ENCODE measurements at regions not wholly inside any gene's neighbourhood (a gene's known extent, or its start where the extent isn't known, plus 50 kb on each side); places are given as distances from the start of the nearest gene placed in this dataset.
"Not testable (repeated sequence)": the region's sequence is repeated elsewhere in the genome, so short reads cannot be mapped to it uniquely, and the experiment has no call there.

- no peak for DNase-seq (ENCODE audit: low read depth)
Measured at GRCh38 chr13:81551036-81551435, 1210.1 kb upstream of the SPRY2 start.

- DNase-seq (ENCODE audit: low read depth): not testable (repeated sequence)
Measured at GRCh38 chr13:81546294-81546693, 1205.4 kb upstream of the SPRY2 start.

GRCh38 chr13:81540777-81541176, 1199.9 kb upstream of the SPRY2 start:
- no peak for DNase-seq (ENCODE audit: low read depth)

GRCh38 chr13:81539643-81540150, 1198.8 kb upstream of the SPRY2 start:
- DNase-seq (ENCODE audit: low read depth): no peak

GRCh38 chr13:81498969-81499368, 1158.0 kb upstream of the SPRY2 start:
- no peak for DNase-seq (ENCODE audit: low read depth)

- DNase-seq (ENCODE audit: low read depth): no peak
Measured at GRCh38 chr13:81493144-81493543, 1152.2 kb upstream of the SPRY2 start.

- no peak for DNase-seq (ENCODE audit: low read depth)
Measured at GRCh38 chr13:81492449-81492848, 1151.5 kb upstream of the SPRY2 start.

- no peak for DNase-seq (ENCODE audit: low read depth)
Measured at GRCh38 chr13:81488021-81488420, 1147.1 kb upstream of the SPRY2 start.

- DNase-seq (ENCODE audit: low read depth): no peak
Measured at GRCh38 chr13:81487151-81487550, 1146.2 kb upstream of the SPRY2 start.

GRCh38 chr13:81480634-81481033, 1139.7 kb upstream of the SPRY2 start:
- DNase-seq (ENCODE audit: low read depth): no peak

- DNase-seq (ENCODE audit: low read depth): no peak
Measured at GRCh38 chr13:81473366-81473899, 1132.5 kb upstream of the SPRY2 start.

GRCh38 chr13:81458170-81458569, 1117.2 kb upstream of the SPRY2 start:
- DNase-seq (ENCODE audit: low read depth): no peak

- DNase-seq (ENCODE audit: low read depth): no peak
Measured at GRCh38 chr13:81446441-81446840, 1105.5 kb upstream of the SPRY2 start.

- DNase-seq (ENCODE audit: low read depth): no peak
Measured at GRCh38 chr13:81442904-81443303, 1102.0 kb upstream of the SPRY2 start.

- DNase-seq (ENCODE audit: low read depth): no peak
Measured at GRCh38 chr13:81425286-81425685, 1084.4 kb upstream of the SPRY2 start.

GRCh38 chr13:81409284-81409683, 1068.4 kb upstream of the SPRY2 start:
- DNase-seq (ENCODE audit: low read depth): no peak

- no peak for DNase-seq (ENCODE audit: low read depth)
Measured at GRCh38 chr13:81408647-81409046, 1067.7 kb upstream of the SPRY2 start.

GRCh38 chr13:81406639-81407292, 1065.8 kb upstream of the SPRY2 start:
- no peak for DNase-seq (ENCODE audit: low read depth)

- no peak for DNase-seq (ENCODE audit: low read depth)
Measured at GRCh38 chr13:81406022-81406421, 1065.1 kb upstream of the SPRY2 start.

- no peak for DNase-seq (ENCODE audit: low read depth)
Measured at GRCh38 chr13:81396192-81396591, 1055.3 kb upstream of the SPRY2 start.

GRCh38 chr13:81395368-81395767, 1054.4 kb upstream of the SPRY2 start:
- DNase-seq (ENCODE audit: low read depth): no peak

GRCh38 chr13:81394640-81395039, 1053.7 kb upstream of the SPRY2 start:
- DNase-seq (ENCODE audit: low read depth): no peak

GRCh38 chr13:81393721-81394120, 1052.8 kb upstream of the SPRY2 start:
- no peak for DNase-seq (ENCODE audit: low read depth)

- no peak for DNase-seq (ENCODE audit: low read depth)
Measured at GRCh38 chr13:81393110-81393509, 1052.2 kb upstream of the SPRY2 start.
